B cell (primary cell): ENCODE measurements at regions not wholly inside any gene's neighbourhood (a gene's known extent, or its start where the extent isn't known, plus 50 kb on each side); places are given as distances from the start of the nearest gene placed in this dataset.
"Not testable (repeated sequence)": the region's sequence is repeated elsewhere in the genome, so short reads cannot be mapped to it uniquely, and the experiment has no call there.

ENCODE experiments used
- EZH2 ChIP-seq: IDR thresholded peaks from 2 replicates; pipeline ENCODE4 v1.6.1; 2012; ENCODE audit warnings: borderline replicate concordance, low read depth, mild to moderate bottlenecking, moderate library complexity, low read length; ENCODE audit not compliant: insufficient read depth, poor library complexity, severe bottlenecking
- TF ChIP-seq, protein P1 (sequence below): fragments of 200-600 bp; IDR thresholded peaks from one replicate; pipeline ENCODE4 v1.8.0; 2022; ENCODE audit warnings: antibody characterized with exemption, mild to moderate bottlenecking

DNA sequence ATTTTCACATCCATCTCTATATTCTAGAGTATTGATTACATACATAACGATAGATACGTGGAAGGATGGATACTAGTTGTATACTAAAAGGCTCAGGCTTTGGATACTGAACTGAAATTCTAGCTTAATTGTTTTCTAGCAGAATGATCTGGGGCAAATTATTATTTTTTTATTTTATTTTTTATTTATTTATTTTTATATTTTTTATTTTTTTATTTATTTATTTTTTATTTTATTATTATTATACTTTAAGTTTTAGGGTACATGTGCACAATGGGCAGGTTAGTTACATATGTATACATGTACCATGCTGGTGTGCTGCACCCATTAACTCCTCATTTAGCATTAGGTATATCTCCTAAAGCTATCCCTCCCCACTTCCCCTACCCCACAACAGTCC lies 432.6 kb upstream of the GRM7 start:
- TF ChIP-seq, protein P1, sequence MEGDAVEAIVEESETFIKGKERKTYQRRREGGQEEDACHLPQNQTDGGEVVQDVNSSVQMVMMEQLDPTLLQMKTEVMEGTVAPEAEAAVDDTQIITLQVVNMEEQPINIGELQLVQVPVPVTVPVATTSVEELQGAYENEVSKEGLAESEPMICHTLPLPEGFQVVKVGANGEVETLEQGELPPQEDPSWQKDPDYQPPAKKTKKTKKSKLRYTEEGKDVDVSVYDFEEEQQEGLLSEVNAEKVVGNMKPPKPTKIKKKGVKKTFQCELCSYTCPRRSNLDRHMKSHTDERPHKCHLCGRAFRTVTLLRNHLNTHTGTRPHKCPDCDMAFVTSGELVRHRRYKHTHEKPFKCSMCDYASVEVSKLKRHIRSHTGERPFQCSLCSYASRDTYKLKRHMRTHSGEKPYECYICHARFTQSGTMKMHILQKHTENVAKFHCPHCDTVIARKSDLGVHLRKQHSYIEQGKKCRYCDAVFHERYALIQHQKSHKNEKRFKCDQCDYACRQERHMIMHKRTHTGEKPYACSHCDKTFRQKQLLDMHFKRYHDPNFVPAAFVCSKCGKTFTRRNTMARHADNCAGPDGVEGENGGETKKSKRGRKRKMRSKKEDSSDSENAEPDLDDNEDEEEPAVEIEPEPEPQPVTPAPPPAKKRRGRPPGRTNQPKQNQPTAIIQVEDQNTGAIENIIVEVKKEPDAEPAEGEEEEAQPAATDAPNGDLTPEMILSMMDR: not testable (repeated sequence)
- TF ChIP-seq EZH2: not testable (repeated sequence)
